GM23338 (cell line): ENCODE measurements at regions not wholly inside any gene's neighbourhood (a gene's known extent, or its start where the extent isn't known, plus 50 kb on each side); places are given as distances from the start of the nearest gene placed in this dataset.

Experiments
- ATAC-seq: fragments of 200-7000 bp; cut with Tn5 transposase; 3 replicates; pipeline ENCODE4 v1.9.1; 2020
- DNase-seq: peaks from one replicate; pipeline ENCODE4 v3.0.0-alpha.2; 2015; ENCODE audit warnings: low spot score
- H2AFZ ChIP-seq: fragments of 200-600 bp; sonication (generic); 2 replicates; pipeline ENCODE4 v1.8.0; 2016; ENCODE audit warnings: antibody characterized with exemption, mild to moderate bottlenecking, moderate library complexity
- H3F3A ChIP-seq: fragments of 200-600 bp; sonication (generic); replicated peaks from 2 replicates; pipeline ENCODE4 v1.8.0; 2017; ENCODE audit warnings: antibody characterized with exemption, mixed run types, low read depth
- H3K27ac ChIP-seq: fragments of 200-600 bp; sonication (generic); 2 replicates; pipeline ENCODE4 v1.6.1; 2016; ENCODE audit warnings: low read depth
- H3K27me3 ChIP-seq: fragments of 200-600 bp; sonication (generic); 2 replicates; pipeline ENCODE4 v1.8.0; 2016; ENCODE audit warnings: mild to moderate bottlenecking, mixed run types, moderate library complexity; ENCODE audit not compliant: insufficient read depth
- H3K36me3 ChIP-seq: fragments of 200-600 bp; sonication (generic); 2 replicates; pipeline ENCODE4 v1.8.0; 2016; ENCODE audit warnings: mild to moderate bottlenecking; ENCODE audit not compliant: insufficient read depth
- H3K4me1 ChIP-seq: fragments of 200-600 bp; sonication (generic); 2 replicates; pipeline ENCODE4 v1.8.0; 2016; ENCODE audit warnings: mild to moderate bottlenecking, moderate library complexity; ENCODE audit not compliant: insufficient read depth
- H3K4me2 ChIP-seq: fragments of 200-600 bp; sonication (generic); 2 replicates; pipeline ENCODE4 v1.7.1; 2017; ENCODE audit warnings: mixed run types
- H3K4me3 ChIP-seq: fragments of 200-600 bp; sonication (generic); 2 replicates; pipeline ENCODE4 v1.6.1; 2016; ENCODE audit warnings: mixed run types
- H3K79me2 ChIP-seq: fragments of 200-600 bp; sonication (generic); replicated peaks from 2 replicates; pipeline ENCODE4 v1.8.0; 2017; ENCODE audit warnings: mild to moderate bottlenecking; ENCODE audit not compliant: insufficient read depth
- H3K9me2 ChIP-seq: fragments of 200-600 bp; sonication (generic); 2 replicates; pipeline ENCODE4 v1.8.0; 2017; ENCODE audit not compliant: insufficient read depth
- H4K20me1 ChIP-seq: fragments of 200-600 bp; sonication (generic); replicated peaks from 2 replicates; pipeline ENCODE4 v1.8.0; 2017; ENCODE audit warnings: mild to moderate bottlenecking; ENCODE audit not compliant: insufficient read depth
- H3K27ac Mint-ChIP-seq: 2 replicates; pipeline ENCODE4 v1.8.0; 2020; ENCODE audit warnings: inconsistent platforms, mild to moderate bottlenecking, moderate library complexity, mixed read lengths
- H3K27me3 Mint-ChIP-seq: 3 replicates; pipeline ENCODE4 v1.8.0; 2022; ENCODE audit warnings: low read depth, mild to moderate bottlenecking, moderate library complexity, mixed read lengths, inconsistent platforms; ENCODE audit not compliant: insufficient read depth, poor library complexity
- H3K36me3 Mint-ChIP-seq: 3 replicates; pipeline ENCODE4 v1.8.0; 2021; ENCODE audit warnings: low read depth, mild to moderate bottlenecking, inconsistent platforms, moderate library complexity, mixed read lengths
- H3K4me1 Mint-ChIP-seq: 3 replicates; pipeline ENCODE4 v1.8.0; 2020; ENCODE audit warnings: mild to moderate bottlenecking, inconsistent platforms, mixed read lengths
- H3K4me3 Mint-ChIP-seq: 3 replicates; pipeline ENCODE4 v1.8.0; 2021; ENCODE audit warnings: moderate library complexity, mild to moderate bottlenecking, inconsistent platforms, mixed read lengths
- H3K9me3 Mint-ChIP-seq: 3 replicates; pipeline ENCODE4 v1.8.0; 2020; ENCODE audit warnings: moderate library complexity, mild to moderate bottlenecking, inconsistent platforms, mixed read lengths
- CREB1 ChIP-seq: fragments of 250-450 bp; sonication (Bioruptor Pico); IDR thresholded peaks from 2 replicates; pipeline ENCODE4 v1.5.0; 2020; ENCODE audit warnings: low read depth, mild to moderate bottlenecking, moderate library complexity
- CTCF ChIP-seq, 2 experiments: fragments of 200-600 bp in 1 of 2; sonication (generic) in 1 of 2; conservative IDR thresholded peaks; 2 replicates each; pipeline versions ENCODE4 v1.5.1 to v1.6.1; 2016 to 2017; ENCODE audit warnings: antibody characterized with exemption in 2 of 2, low read depth in 2 of 2, mild to moderate bottlenecking in 2 of 2, moderate library complexity in 1 of 2
- ETS1 ChIP-seq: IDR thresholded peaks from 2 replicates; pipeline ENCODE4 v1.6.1; 2016; ENCODE audit warnings: antibody characterized with exemption
- EZH2phosphoT487 ChIP-seq: fragments of 200-600 bp; sonication (generic); IDR thresholded peaks from one replicate; pipeline ENCODE4 v1.8.1; 2018; ENCODE audit warnings: antibody characterized with exemption; ENCODE audit not compliant: unreplicated experiment
- JUNB ChIP-seq: IDR thresholded peaks from one replicate; pipeline ENCODE4 v1.6.1; 2016; ENCODE audit warnings: antibody characterized with exemption; ENCODE audit not compliant: unreplicated experiment
- POLR2AphosphoS5 ChIP-seq: IDR thresholded peaks from 2 replicates; pipeline ENCODE4 v1.6.1; 2016; ENCODE audit warnings: antibody characterized with exemption, low read depth
- STAT1 ChIP-seq: IDR thresholded peaks from one replicate; pipeline ENCODE4 v1.6.1; 2016; ENCODE audit warnings: antibody characterized with exemption; ENCODE audit not compliant: unreplicated experiment
- ZNF462 ChIP-seq: fragments of 250-450 bp; sonication (Bioruptor Pico); IDR thresholded peaks from 2 replicates; pipeline ENCODE4 v1.5.0; 2020; ENCODE audit warnings: mild to moderate bottlenecking, moderate library complexity

DNA sequence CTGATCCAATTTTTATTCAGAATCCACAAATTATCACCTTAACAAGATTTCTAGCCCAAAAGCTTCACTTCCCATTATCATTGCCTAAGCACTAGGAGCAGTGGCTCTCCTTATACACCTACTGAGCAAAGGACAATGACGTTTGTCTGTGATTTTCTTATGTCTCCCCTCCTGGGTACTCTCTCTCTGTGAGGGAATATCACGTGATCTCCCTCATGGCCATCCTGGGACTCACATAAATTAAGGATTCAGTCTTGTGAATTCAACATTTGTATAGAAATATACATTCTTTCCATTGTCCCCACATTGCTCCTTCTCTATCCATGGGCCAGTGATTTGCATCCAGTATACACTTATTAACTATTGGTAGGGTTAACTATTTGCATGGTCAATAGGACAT lies 476.5 kb downstream of the PLK2 start (continued):
- TF ChIP-seq ZNF462 (CRISPR knock-in tag) (no peak), STAT1 (no peak), POLR2AphosphoS5 (no peak), EZH2phosphoT487 (no peak)

GRCh38 chr5:57979671-57980070 lies 480.2 kb downstream of the PLK2 start:
- Histone ChIP-seq H3K9me2 (no peaks in the 10 kb centered on the region; the same call in 1 of the 2 replicates), H3K4me1 (no peaks in the 10 kb centered on the region; the same call in 1 of the 2 replicates), H3K36me3 (no peaks in the 10 kb centered on the region), H3K4me2 (no peak overlapping the region), H3K27me3 (no peaks in the 10 kb centered on the region), H3F3A (no peaks in the 10 kb centered on the region), H2AFZ (no peak overlapping the region), H4K20me1 (no peaks in the 10 kb centered on the region), H3K27ac (no peak overlapping the region), H3K79me2 (no peaks in the 10 kb centered on the region), H3K4me3 (no peak overlapping the region)
- Mint-ChIP-seq H3K27me3 (no peaks in the 10 kb centered on the region), H3K36me3 (no peaks in the 10 kb centered on the region), H3K27ac (no peak overlapping the region), H3K9me3 (no peaks in the 10 kb centered on the region), H3K4me1 (peaks cover 2% of the 10 kb centered on the region; the same call in 1 of the 3 replicates), H3K4me3 (no peak overlapping the region)
- ATAC-seq (no peak), DNase-seq (no peak)
- TF ChIP-seq POLR2AphosphoS5 (no peak), EZH2phosphoT487 (no peak), CTCF (conservative IDR thresholded peaks at IDR 0.05; ENCODE audit: low read depth in 2 of 2) (no peak), CREB1 (no peak), ETS1 (no peak), JUNB (no peak)
